Liver (tissue), 8 donors: ENCODE measurements at regions not wholly inside any gene's neighbourhood (a gene's known extent, or its start where the extent isn't known, plus 50 kb on each side); places are given as distances from the start of the nearest gene placed in this dataset.

Experiments
- DNase-seq: peaks from one replicate; pipeline ENCODE4 v3.0.0-alpha.2; 2017; ENCODE audit warnings: low spot score
- H3K27ac ChIP-seq, 2 donors: one replicate each; pipeline ENCODE4 v1.7.0; 2013; ENCODE audit warnings: inconsistent platforms in 2 of 2, low read length in 2 of 2, control low read depth in 1 of 2, low read depth in 1 of 2, mild to moderate bottlenecking in 1 of 2
- H3K27me3 ChIP-seq, 4 donors: one replicate each; pipeline versions ENCODE4 v1.6.1 to v1.7.0; 2013; ENCODE audit warnings: low read length in 3 of 4, inconsistent platforms in 1 of 4, mild to moderate bottlenecking in 1 of 4, moderate library complexity in 1 of 4; ENCODE audit not compliant: control insufficient read depth in 4 of 4, insufficient read depth in 4 of 4
- H3K36me3 ChIP-seq, 4 donors: one replicate each; pipeline versions ENCODE4 v1.6.1 to v1.7.0; 2013; ENCODE audit warnings: low read length in 3 of 4, mild to moderate bottlenecking in 3 of 4, low read depth in 1 of 4, moderate library complexity in 1 of 4; ENCODE audit not compliant: control insufficient read depth in 4 of 4, insufficient read depth in 3 of 4
- H3K4me1 ChIP-seq, 4 donors: one replicate each; pipeline versions ENCODE4 v1.6.1 to v1.7.0; 2013; ENCODE audit warnings: low read length in 3 of 4, mild to moderate bottlenecking in 3 of 4, moderate library complexity in 1 of 4; ENCODE audit not compliant: control insufficient read depth in 4 of 4, insufficient read depth in 4 of 4
- H3K4me3 ChIP-seq, 3 donors: one replicate each; pipeline versions ENCODE4 v1.6.1 to v1.7.0; 2013; ENCODE audit warnings: low read length in 3 of 3, control low read depth in 1 of 3, low read depth in 1 of 3, mild to moderate bottlenecking in 1 of 3
- H3K9ac ChIP-seq, 2 donors: one replicate each; pipeline ENCODE4 v1.7.0; 2013; ENCODE audit warnings: low read length in 2 of 2, mild to moderate bottlenecking in 2 of 2, moderate library complexity in 2 of 2, control low read depth in 1 of 2, low read depth in 1 of 2
- H3K9me3 ChIP-seq, 4 donors: one replicate each; pipeline versions ENCODE4 v1.6.1 to v1.7.0; 2013; ENCODE audit warnings: low read length in 3 of 4; ENCODE audit not compliant: control insufficient read depth in 4 of 4
- CTCF ChIP-seq: fragments of 150-350 bp; IDR thresholded peaks from 2 replicates; pipeline ENCODE4 v1.5.1; 2017; ENCODE audit warnings: improper control_type of control experiment, low read depth, low read length; ENCODE audit not compliant: missing input control
- EGR1 ChIP-seq, 2 donors: IDR thresholded peaks; 2 replicates each; pipeline ENCODE4 v1.6.1; 2016 to 2018; ENCODE audit warnings: antibody characterized with exemption in 2 of 2, low read depth in 2 of 2
- FOXA1 ChIP-seq: IDR thresholded peaks from 2 replicates; pipeline ENCODE4 v1.6.1; 2016; ENCODE audit warnings: antibody characterized with exemption
- FOXA2 ChIP-seq: IDR thresholded peaks from 2 replicates; pipeline ENCODE4 v1.6.1; 2016; ENCODE audit warnings: antibody characterized with exemption
- GABPA ChIP-seq, 2 donors: IDR thresholded peaks in 1 of 2; conservative IDR thresholded peaks in 1 of 2; 2 replicates each; pipeline ENCODE4 v1.6.1; 2016; ENCODE audit warnings: antibody characterized with exemption in 2 of 2, mild to moderate bottlenecking in 1 of 2, moderate library complexity in 1 of 2
- HNF4A ChIP-seq, 2 donors: conservative IDR thresholded peaks; 2 replicates each; pipeline ENCODE4 v1.6.1; 2016; ENCODE audit warnings: antibody characterized with exemption in 2 of 2, mild to moderate bottlenecking in 2 of 2
- HNF4G ChIP-seq: IDR thresholded peaks from 2 replicates; pipeline ENCODE4 v1.6.1; 2016; ENCODE audit warnings: antibody characterized with exemption
- JUND ChIP-seq, 2 donors: IDR thresholded peaks; 2 replicates each; pipeline ENCODE4 v1.6.1; 2016; ENCODE audit warnings: antibody characterized with exemption in 2 of 2
- MAX ChIP-seq: IDR thresholded peaks from 2 replicates; pipeline ENCODE4 v1.6.1; 2016; ENCODE audit warnings: antibody characterized with exemption
- NR2F2 ChIP-seq: IDR thresholded peaks from 2 replicates; pipeline ENCODE4 v1.6.1; 2016; ENCODE audit warnings: antibody characterized with exemption
- RAD21 ChIP-seq, 2 donors: IDR thresholded peaks; 2 replicates each; pipeline ENCODE4 v1.6.1; 2016; ENCODE audit warnings: antibody characterized with exemption in 2 of 2, mild to moderate bottlenecking in 2 of 2
- REST ChIP-seq: IDR thresholded peaks from 2 replicates; pipeline ENCODE4 v1.6.1; 2016; ENCODE audit warnings: antibody characterized with exemption, mild to moderate bottlenecking
- RXRA ChIP-seq, 2 donors: IDR thresholded peaks; 2 replicates each; pipeline ENCODE4 v1.6.1; 2017 to 2018; ENCODE audit warnings: antibody characterized with exemption in 2 of 2, mild to moderate bottlenecking in 1 of 2
- SP1 ChIP-seq: IDR thresholded peaks from 2 replicates; pipeline ENCODE4 v1.6.1; 2018; ENCODE audit warnings: antibody characterized with exemption, mild to moderate bottlenecking
- TAF1 ChIP-seq: conservative IDR thresholded peaks from 2 replicates; pipeline ENCODE4 v1.6.1; 2016; ENCODE audit warnings: antibody characterized with exemption, mild to moderate bottlenecking
- YY1 ChIP-seq: IDR thresholded peaks from 2 replicates; pipeline ENCODE4 v1.6.1; 2016; ENCODE audit warnings: antibody characterized with exemption, mild to moderate bottlenecking
- WGBS: extraction: QIAGEN DNeasy Blood & Tissue Kit; methylation state at CpG from one replicate; pipeline ENCODE4 v1.1.7; 2013; 5-methylcytosine and 5-hydroxymethylcytosine counted together
- TF ChIP-seq, protein P1 (sequence below): IDR thresholded peaks from 2 replicates; pipeline ENCODE4 v1.6.1; 2016; ENCODE audit warnings: antibody characterized with exemption
- TF ChIP-seq, protein P2 (sequence below): IDR thresholded peaks from 2 replicates; pipeline ENCODE4 v1.6.1; 2016; ENCODE audit warnings: antibody characterized with exemption
- donor health status: healthy.
- donor health status: healthy.
- donor health status: healthy.
- donor health status: healthy.
- donor health status: healthy.

DNA sequence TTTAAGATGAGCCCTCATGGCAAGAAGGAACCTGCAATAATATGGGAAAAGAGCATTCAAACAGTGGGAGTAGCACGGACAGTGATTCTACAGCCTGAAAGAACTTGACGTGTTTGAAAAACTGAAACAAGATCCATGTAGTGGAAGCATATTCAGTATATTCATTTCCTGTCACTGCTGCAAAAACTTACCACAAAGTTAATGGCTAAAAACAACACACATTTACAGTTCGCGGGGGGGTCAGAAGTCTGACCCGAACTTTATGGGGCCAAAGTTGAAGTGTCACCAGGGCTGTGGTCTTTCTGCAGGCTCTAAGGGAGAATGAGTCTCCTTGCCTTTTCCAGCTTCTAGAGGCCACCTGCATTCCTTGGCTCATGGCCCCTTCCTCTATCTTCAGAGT lies 52.6 kb upstream of the ARX start:
- Histone ChIP-seq H3K36me3 (no peaks in the 10 kb centered on the region), H3K9me3 (peaks cover 0 to 6% (median 0%) of the 10 kb centered on the region in 4 donors), H3K4me1 (peaks cover 0 to 7% (median 0%) of the 10 kb centered on the region in 4 donors), H3K27ac (no peak overlapping the region), H3K4me3 (peak overlapping the region in 1 of 3 donors; percentile 5), H3K9ac (no peak overlapping the region), H3K27me3 (no peaks in the 10 kb centered on the region)
- 86% methylated on average over 5 of the region's 5 CpGs for WGBS
- DNase-seq: no peak
- TF ChIP-seq GABPA (IDR thresholded peaks at IDR 0.05 in 1 of 2, conservative IDR thresholded peaks at IDR 0.05 in 1 of 2): no peak
- TF ChIP-seq NR2F2: no peak
- no peak for TF ChIP-seq YY1
- no peak for TF ChIP-seq CTCF
- TF ChIP-seq FOXA2: no peak
- no peak for TF ChIP-seq HNF4G
- no peak for TF ChIP-seq REST
- no peak for TF ChIP-seq HNF4A (conservative IDR thresholded peaks at IDR 0.05)
- no peak for TF ChIP-seq FOXA1
- no peak for TF ChIP-seq MAX
- no peak for TF ChIP-seq EGR1 (IDR thresholded peaks at IDR 0.05; ENCODE audit: low read depth in 2 of 2)
- TF ChIP-seq SP1: no peak
- no peak for TF ChIP-seq TAF1
- no peak for TF ChIP-seq JUND (IDR thresholded peaks at IDR 0.05)
- no peak for TF ChIP-seq RXRA (IDR thresholded peaks at IDR 0.05)
- TF ChIP-seq, protein P1, sequence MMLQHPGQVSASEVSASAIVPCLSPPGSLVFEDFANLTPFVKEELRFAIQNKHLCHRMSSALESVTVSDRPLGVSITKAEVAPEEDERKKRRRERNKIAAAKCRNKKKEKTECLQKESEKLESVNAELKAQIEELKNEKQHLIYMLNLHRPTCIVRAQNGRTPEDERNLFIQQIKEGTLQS: no peak
- TF ChIP-seq RAD21 (IDR thresholded peaks at IDR 0.05): no peak
- TF ChIP-seq, protein P2, sequence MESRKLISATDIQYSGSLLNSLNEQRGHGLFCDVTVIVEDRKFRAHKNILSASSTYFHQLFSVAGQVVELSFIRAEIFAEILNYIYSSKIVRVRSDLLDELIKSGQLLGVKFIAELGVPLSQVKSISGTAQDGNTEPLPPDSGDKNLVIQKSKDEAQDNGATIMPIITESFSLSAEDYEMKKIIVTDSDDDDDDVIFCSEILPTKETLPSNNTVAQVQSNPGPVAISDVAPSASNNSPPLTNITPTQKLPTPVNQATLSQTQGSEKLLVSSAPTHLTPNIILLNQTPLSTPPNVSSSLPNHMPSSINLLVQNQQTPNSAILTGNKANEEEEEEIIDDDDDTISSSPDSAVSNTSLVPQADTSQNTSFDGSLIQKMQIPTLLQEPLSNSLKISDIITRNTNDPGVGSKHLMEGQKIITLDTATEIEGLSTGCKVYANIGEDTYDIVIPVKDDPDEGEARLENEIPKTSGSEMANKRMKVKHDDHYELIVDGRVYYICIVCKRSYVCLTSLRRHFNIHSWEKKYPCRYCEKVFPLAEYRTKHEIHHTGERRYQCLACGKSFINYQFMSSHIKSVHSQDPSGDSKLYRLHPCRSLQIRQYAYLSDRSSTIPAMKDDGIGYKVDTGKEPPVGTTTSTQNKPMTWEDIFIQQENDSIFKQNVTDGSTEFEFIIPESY: no peak
